C4-2B (cell line): ENCODE measurements at regions not wholly inside any gene's neighbourhood (a gene's known extent, or its start where the extent isn't known, plus 50 kb on each side); places are given as distances from the start of the nearest gene placed in this dataset.

Experiments used
- ZFX ChIP-seq: fragments of 450-650 bp; IDR thresholded peaks from 2 replicates; pipeline ENCODE4 v1.6.1; 2017
- TF ChIP-seq, protein P1 (sequence below): fragments of 450-650 bp; conservative IDR thresholded peaks from 2 replicates; pipeline ENCODE4 v1.5.1; 2017; ENCODE audit warnings: mild to moderate bottlenecking

DNA sequence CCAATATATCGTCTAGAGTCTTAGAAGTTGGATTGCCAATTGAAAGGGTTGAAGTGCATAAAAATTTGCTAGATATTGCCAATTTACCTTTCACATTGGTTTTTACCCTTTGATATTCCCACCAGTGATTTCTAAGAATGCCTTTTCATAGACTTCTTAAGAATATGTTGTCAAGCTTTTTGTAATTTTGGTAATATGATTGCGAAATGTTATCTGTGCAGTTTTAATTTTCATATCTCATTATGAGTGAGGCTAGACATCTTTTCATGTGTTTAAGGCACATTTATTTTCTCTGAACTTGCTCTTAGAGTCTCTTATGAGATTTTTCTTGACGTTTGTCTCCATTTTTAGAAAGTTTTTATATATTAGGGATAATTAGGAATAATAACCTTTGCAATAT is 567.2 kb downstream of the CCSER2 start:
- TF ChIP-seq, protein P1, sequence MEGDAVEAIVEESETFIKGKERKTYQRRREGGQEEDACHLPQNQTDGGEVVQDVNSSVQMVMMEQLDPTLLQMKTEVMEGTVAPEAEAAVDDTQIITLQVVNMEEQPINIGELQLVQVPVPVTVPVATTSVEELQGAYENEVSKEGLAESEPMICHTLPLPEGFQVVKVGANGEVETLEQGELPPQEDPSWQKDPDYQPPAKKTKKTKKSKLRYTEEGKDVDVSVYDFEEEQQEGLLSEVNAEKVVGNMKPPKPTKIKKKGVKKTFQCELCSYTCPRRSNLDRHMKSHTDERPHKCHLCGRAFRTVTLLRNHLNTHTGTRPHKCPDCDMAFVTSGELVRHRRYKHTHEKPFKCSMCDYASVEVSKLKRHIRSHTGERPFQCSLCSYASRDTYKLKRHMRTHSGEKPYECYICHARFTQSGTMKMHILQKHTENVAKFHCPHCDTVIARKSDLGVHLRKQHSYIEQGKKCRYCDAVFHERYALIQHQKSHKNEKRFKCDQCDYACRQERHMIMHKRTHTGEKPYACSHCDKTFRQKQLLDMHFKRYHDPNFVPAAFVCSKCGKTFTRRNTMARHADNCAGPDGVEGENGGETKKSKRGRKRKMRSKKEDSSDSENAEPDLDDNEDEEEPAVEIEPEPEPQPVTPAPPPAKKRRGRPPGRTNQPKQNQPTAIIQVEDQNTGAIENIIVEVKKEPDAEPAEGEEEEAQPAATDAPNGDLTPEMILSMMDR, result no peak
- no peak for TF ChIP-seq ZFX
